HG03575 (cell line): ENCODE measurements at regions not wholly inside any gene's neighbourhood (a gene's known extent, or its start where the extent isn't known, plus 50 kb on each side); places are given as distances from the start of the nearest gene placed in this dataset.

ENCODE experiments used
- ATAC-seq: cut with Tn5 transposase; IDR thresholded peaks from one replicate; pipeline ENCODE4 v1.9.1; 2021; ENCODE audit not compliant: unreplicated experiment, insufficient number of reproducible peaks, low FRiP score; ENCODE audit errors: extremely low read depth

- ATAC-seq = peak; percentile 59
Observed at GRCh38 chr6:105810105-105810921, 275.8 kb upstream of the PRDM1 start.

GRCh38 chr6:105808571-105808970 lies 277.6 kb upstream of the PRDM1 start:
- ATAC-seq = no peak

GRCh38 chr6:105807905-105808304 lies 278.2 kb upstream of the PRDM1 start:
- no peak for ATAC-seq

- ATAC-seq = no peak
Observed at GRCh38 chr6:105806486-105806920, 279.6 kb upstream of the PRDM1 start.

DNA sequence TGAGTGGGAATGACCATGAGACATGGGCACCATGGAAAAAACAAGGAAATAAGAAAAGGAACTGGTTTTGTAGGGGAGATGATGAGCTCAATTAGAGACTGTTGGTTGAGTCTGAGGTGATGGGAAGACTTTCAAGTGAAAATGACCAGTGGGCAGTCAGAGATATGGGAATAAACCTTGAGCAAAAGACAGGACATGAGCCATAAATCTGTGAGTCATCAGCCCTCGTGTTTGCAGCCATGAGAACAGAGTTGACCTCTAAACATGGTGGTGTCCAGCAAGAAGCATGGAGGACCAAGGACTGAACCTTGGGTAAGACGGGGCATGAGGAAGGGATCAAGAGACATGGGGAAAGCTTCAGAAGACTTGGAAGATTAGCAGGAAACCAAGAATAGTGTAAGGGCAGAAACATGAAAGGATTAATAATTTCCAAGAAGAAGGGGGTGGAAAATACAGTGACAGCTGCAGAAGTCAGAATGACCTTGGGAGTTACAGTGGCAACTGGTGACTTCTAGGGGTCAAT lies 280.6 kb upstream of the PRDM1 start:
- no peak for ATAC-seq

GRCh38 chr6:105804424-105804823 lies 281.7 kb upstream of the PRDM1 start:
- no peak for ATAC-seq

GRCh38 chr6:105804000-105804399 lies 282.1 kb upstream of the PRDM1 start:
- no peak for ATAC-seq

GRCh38 chr6:105803442-105803841 lies 282.7 kb upstream of the PRDM1 start:
- no peak for ATAC-seq

DNA sequence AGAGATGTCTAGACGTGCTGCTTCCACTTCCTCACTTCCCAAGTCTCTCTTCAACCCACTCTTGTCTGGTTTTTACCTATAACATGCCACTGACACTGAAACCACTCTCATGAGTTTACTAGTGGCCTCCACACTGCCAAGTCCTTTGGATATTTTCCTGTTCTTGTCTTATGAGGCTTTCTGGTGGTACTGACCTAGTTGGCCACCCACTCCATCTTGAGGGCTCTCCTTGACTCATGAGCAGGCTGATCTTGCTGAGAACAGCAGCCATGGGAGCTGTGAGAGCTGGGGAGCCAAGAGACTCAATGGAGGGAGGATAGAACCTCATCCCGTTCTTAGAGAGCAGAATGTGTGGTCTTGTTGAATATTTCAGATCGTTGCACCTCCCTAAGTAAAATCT lies 283.4 kb upstream of the PRDM1 start:
- ATAC-seq = no peak

- ATAC-seq = no peak
Observed at GRCh38 chr6:105800871-105801270, 285.3 kb upstream of the PRDM1 start.

DNA sequence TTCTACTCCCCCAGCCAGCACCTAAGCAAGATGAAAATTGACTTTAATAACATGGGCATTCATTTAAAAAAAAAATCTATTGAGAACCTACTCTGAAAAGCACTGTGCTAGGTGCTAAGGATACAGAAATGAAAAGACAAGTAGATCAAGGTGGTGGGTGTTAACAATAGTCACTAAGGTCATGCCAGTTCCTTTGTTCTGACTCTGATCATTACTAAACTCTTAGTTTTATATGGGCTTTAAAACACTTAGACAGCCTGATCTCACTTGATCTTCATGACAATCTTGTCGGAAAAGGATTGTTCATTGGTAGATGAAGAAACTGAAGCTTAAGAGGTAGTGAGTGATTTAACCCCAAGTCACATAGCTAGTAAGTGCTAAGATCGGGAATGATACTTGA lies 285.7 kb upstream of the PRDM1 start:
- no peak for ATAC-seq

DNA sequence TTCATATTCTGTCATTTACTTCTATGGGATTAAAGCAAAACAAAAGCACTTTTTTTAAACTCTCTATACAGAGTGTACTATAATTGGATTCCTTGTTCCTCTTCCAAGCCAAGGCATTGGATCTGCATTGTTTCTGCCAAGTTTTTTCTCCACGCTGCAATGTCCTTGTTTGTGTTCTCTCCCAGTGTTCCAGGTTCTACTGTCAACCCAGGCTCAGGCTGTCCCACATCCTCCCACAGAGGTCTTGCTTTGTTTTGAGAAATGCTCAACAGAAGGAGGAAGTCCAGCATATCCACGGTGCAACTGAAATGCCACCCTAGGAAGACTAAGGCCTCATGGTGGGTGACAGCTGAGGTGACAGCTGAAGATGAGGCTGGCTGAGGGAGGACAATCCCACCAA lies 287.1 kb upstream of the PRDM1 start:
- ATAC-seq = no peak

GRCh38 chr6:105797983-105798453 lies 288.1 kb upstream of the PRDM1 start:
- no peak for ATAC-seq

DNA sequence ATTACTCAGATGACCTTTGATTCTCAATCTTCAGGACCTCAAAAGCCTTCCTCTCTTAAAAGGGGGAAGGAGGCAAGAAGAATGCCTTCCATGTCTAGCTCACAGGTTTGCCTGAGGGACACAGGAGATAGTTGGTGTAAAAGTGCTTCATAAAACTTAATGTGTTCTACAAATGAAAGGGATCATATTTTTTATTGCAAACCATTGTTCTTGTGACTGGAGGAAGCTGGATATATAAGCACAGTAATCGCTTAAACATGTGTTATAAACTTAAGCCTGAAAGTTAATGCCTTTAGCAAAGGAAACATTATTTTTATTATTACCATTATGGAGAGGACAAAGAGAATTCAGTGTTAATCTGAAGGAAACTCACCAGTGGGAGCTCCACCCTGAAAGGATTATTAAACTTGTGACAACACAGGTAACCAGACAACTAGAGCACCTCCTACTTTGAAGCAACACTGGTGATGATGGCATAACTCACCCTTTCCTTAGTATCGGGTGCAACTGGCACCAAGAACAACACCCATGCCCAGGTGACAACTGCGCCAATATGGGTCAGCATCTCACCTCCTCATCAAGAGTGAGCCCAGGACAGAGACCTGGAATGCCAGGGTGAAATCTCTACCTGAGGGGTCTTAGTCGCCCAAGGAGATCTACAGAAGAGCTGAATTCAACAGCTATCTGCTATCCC lies 288.7 kb upstream of the PRDM1 start:
- no peak for ATAC-seq

- no peak for ATAC-seq
Observed at GRCh38 chr6:105795913-105796517, 290.1 kb upstream of the PRDM1 start.

GRCh38 chr6:105795366-105795765 lies 290.8 kb upstream of the PRDM1 start:
- no peak for ATAC-seq

- ATAC-seq = no peak
Observed at GRCh38 chr6:105794870-105795269, 291.3 kb upstream of the PRDM1 start.

DNA sequence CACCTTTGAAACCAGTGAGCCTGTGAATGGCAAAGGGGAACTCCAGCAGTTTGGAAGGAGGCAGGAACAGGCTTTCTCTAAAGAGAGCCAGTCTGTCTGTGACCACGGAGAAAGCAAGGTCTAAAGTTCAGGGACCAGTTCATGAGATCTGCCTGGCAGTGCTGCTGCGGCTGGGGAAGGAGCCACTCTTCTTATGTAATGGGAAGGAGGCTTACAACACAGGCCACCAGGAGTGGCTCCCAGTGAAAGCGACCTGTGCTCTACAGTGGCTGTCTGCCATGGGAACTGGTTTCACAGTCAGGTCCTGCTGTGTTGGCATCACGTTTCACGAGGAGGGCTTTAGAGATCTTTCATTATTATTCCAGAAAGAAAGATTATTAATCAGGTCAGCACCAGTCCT lies 291.9 kb upstream of the PRDM1 start:
- ATAC-seq = no peak

DNA sequence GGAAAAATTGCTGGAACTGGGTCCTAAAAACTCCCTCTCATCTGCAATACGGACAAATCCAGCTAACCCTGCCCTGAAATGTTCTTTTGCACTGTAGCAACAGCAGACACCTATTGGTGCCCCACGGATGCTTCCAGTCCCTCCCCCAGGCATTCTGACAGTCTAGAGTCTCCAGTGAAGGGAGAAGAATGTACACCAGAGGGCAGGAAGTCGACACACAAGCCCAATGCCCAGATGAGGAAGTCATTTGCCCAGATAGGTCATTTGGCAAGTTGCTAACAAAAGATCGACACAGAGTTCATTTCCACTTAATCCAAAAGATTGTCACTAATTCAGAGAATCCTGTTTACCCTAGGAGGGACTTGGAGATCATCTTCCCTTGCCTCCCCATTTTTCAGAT lies 293.0 kb upstream of the PRDM1 start:
- ATAC-seq = no peak
